ENCODE measurements at regions not wholly inside any gene's neighbourhood (a gene's known extent, or its start where the extent isn't known, plus 50 kb on each side); places are given as distances from the start of the nearest gene placed in this dataset.

- Histone ChIP-seq H3K27ac (no peak overlapping the region), H3K27me3 (no peaks in the 10 kb centered on the region), H3K36me3 (no peaks in the 10 kb centered on the region), H3K9me3 (peaks cover under 1 to 23% of the 10 kb centered on the region in 2 donors), H3K4me1 (no peaks in the 10 kb centered on the region), H3K4me3 (no peak overlapping the region)
- intact Hi-C loops (cut with DNase I; ENCODE audit: low total_unique reads), result no loop called here
- no peak for TF ChIP-seq CTCF (IDR thresholded peaks at IDR 0.05)
- no peak for TF ChIP-seq POLR2A (IDR thresholded peaks at IDR 0.05)
- TF ChIP-seq POLR2AphosphoS5 (IDR thresholded peaks at IDR 0.05), result no peak
- no peak for DNase-seq (ENCODE audit: low spot score in 2 of 2)
Measured at GRCh38 chr14:86961106-86961716, 1031.8 kb downstream of the GALC start.

GRCh38 chr14:86955771-86956354 is 1037.1 kb downstream of the GALC start:
- no peak for DNase-seq (ENCODE audit: low spot score in 2 of 2)
- H3K27ac ChIP-seq, result no peak overlapping the region
- no peaks in the 10 kb centered on the region for H3K36me3 ChIP-seq
- TF ChIP-seq POLR2AphosphoS5 (IDR thresholded peaks at IDR 0.05) (no peak), POLR2A (IDR thresholded peaks at IDR 0.05) (no peak), CTCF (IDR thresholded peaks at IDR 0.05) (no peak)
- no peak overlapping the region for H3K4me3 ChIP-seq
- H3K9me3 ChIP-seq, result no peaks in the 10 kb centered on the region
- intact Hi-C loops (cut with DNase I; ENCODE audit: low total_unique reads), result no loop called here
- no peaks in the 10 kb centered on the region for H3K27me3 ChIP-seq
- no peaks in the 10 kb centered on the region for H3K4me1 ChIP-seq

GRCh38 chr14:86954623-86955022 is 1038.4 kb downstream of the GALC start:
- no peak overlapping the region for H3K4me3 ChIP-seq
- H3K27me3 ChIP-seq, result no peaks in the 10 kb centered on the region
- DNase-seq (ENCODE audit: low spot score in 2 of 2), result no peak
- no peak for TF ChIP-seq CTCF (IDR thresholded peaks at IDR 0.05)
- TF ChIP-seq POLR2A (IDR thresholded peaks at IDR 0.05), result no peak
- no peak for TF ChIP-seq POLR2AphosphoS5 (IDR thresholded peaks at IDR 0.05)
- no peak overlapping the region for H3K27ac ChIP-seq
- intact Hi-C loops (cut with DNase I; ENCODE audit: low total_unique reads), result no loop called here
- no peaks in the 10 kb centered on the region for H3K4me1 ChIP-seq
- no peaks in the 10 kb centered on the region for H3K9me3 ChIP-seq
- H3K36me3 ChIP-seq, result no peaks in the 10 kb centered on the region

- no peaks in the 10 kb centered on the region for H3K27me3 ChIP-seq
- H3K9me3 ChIP-seq, result no peaks in the 10 kb centered on the region
- H3K27ac ChIP-seq, result no peak overlapping the region
- intact Hi-C loops (cut with DNase I; ENCODE audit: low total_unique reads), result loop anchor here (1.0 kb wide), 1 partner anchor 21 kb away; no protein-coding TSS in a partner anchor
- H3K4me3 ChIP-seq, result no peak overlapping the region
- no peaks in the 10 kb centered on the region for H3K36me3 ChIP-seq
- TF ChIP-seq CTCF (IDR thresholded peaks at IDR 0.05), result no peak
- TF ChIP-seq POLR2AphosphoS5 (IDR thresholded peaks at IDR 0.05), result no peak
- TF ChIP-seq POLR2A (IDR thresholded peaks at IDR 0.05), result no peak
- DNase-seq (ENCODE audit: low spot score in 2 of 2), result no peak
- no peaks in the 10 kb centered on the region for H3K4me1 ChIP-seq
Measured at GRCh38 chr14:86946446-86946845, 1046.5 kb downstream of the GALC start.

- H3K36me3 ChIP-seq, result no peaks in the 10 kb centered on the region
- H3K4me1 ChIP-seq, result no peaks in the 10 kb centered on the region
- TF ChIP-seq POLR2AphosphoS5 (IDR thresholded peaks at IDR 0.05) (no peak), CTCF (IDR thresholded peaks at IDR 0.05) (no peak), POLR2A (IDR thresholded peaks at IDR 0.05) (no peak)
- no peak overlapping the region for H3K4me3 ChIP-seq
- no peaks in the 10 kb centered on the region for H3K9me3 ChIP-seq
- intact Hi-C loops (cut with DNase I; ENCODE audit: low total_unique reads), result no loop called here
- no peaks in the 10 kb centered on the region for H3K27me3 ChIP-seq
- no peak overlapping the region for H3K27ac ChIP-seq
- no peak for DNase-seq (ENCODE audit: low spot score in 2 of 2)
Measured at GRCh38 chr14:86944434-86944833, 1048.5 kb downstream of the GALC start.

Measured in breast epithelium (tissue), 4 donors.